HG02884 (cell line): ENCODE measurements at regions not wholly inside any gene's neighbourhood (a gene's known extent, or its start where the extent isn't known, plus 50 kb on each side); places are given as distances from the start of the nearest gene placed in this dataset.
A peak's percentile ranks its signal among the peaks of the same experiment; 100 is the strongest.

Experiments
- ATAC-seq: cut with Tn5 transposase; IDR thresholded peaks from one replicate; pipeline ENCODE4 v1.9.1; 2021; ENCODE audit warnings: mild to moderate bottlenecking, moderate library complexity; ENCODE audit not compliant: unreplicated experiment

- no peak for ATAC-seq
These were observed 59.4 kb upstream of the SLC7A11 start for GRCh38 chr4:138301536-138301935.

GRCh38 chr4:138300616-138301015 is 58.5 kb upstream of the SLC7A11 start:
- no peak for ATAC-seq

GRCh38 chr4:138299881-138300280 is 57.7 kb upstream of the SLC7A11 start:
- no peak for ATAC-seq

- ATAC-seq: no peak
These were observed 56.7 kb upstream of the SLC7A11 start for GRCh38 chr4:138298866-138299265.

GRCh38 chr4:138298431-138298830 is 56.3 kb upstream of the SLC7A11 start:
- no peak for ATAC-seq

GRCh38 chr4:138297743-138298405 is 55.7 kb upstream of the SLC7A11 start:
- peak; percentile 96 for ATAC-seq

GRCh38 chr4:138292321-138292720 is 50.2 kb upstream of the SLC7A11 start:
- ATAC-seq: no peak
